EH (cell line): ENCODE measurements at regions not wholly inside any gene's neighbourhood (a gene's known extent, or its start where the extent isn't known, plus 50 kb on each side); places are given as distances from the start of the nearest gene placed in this dataset.
"Not testable (repeated sequence)": the region's sequence is repeated elsewhere in the genome, so short reads cannot be mapped to it uniquely, and the experiment has no call there.

Experiments
- DNase-seq: peaks from one replicate; pipeline ENCODE4 v3.0.0-alpha.2; 2015; ENCODE audit warnings: low read depth

- DNase-seq = no peak
Observed at GRCh38 chr3:86554383-86554782, 436.6 kb downstream of the VGLL3 start.

DNA sequence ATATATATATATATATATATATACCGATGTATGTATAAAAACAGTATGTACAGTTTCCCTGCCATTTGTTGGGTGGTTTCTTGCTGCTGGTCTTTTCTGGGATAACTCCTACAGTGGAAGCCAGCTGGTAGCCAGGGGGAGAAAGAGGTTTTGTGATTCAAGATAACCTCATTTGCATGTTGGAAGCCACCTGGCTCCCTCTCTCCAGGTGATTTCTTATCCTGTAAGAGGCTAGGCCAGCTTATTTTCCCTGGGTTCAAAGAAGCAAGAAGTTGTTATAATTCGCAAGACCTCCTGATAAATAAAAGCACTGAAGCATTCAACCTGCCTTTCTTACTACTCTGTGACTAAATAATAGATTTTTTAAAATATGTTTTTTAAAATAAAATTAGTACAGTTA lies 443.3 kb downstream of the VGLL3 start:
- no peak for DNase-seq

GRCh38 chr3:86537171-86537570 lies 453.8 kb downstream of the VGLL3 start:
- no peak for DNase-seq

DNA sequence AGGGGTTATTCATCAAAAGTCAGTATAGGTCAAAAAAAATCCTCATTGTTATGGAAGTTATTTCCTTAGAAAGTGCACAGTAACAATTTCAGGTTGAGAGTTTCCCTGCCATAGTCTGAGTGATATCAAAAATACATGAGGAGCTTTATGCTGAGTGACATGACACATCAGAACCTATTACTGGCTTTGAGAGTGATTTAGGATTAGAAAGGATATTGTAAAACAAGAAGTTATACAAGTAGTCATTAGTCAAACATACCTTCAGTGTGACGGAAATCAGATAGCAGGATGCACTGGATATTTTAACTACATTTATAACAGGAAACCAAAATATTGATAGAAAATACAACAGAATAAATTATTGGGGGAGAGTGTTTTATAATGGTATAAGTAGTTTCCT lies 471.1 kb downstream of the VGLL3 start:
- no peak for DNase-seq

DNA sequence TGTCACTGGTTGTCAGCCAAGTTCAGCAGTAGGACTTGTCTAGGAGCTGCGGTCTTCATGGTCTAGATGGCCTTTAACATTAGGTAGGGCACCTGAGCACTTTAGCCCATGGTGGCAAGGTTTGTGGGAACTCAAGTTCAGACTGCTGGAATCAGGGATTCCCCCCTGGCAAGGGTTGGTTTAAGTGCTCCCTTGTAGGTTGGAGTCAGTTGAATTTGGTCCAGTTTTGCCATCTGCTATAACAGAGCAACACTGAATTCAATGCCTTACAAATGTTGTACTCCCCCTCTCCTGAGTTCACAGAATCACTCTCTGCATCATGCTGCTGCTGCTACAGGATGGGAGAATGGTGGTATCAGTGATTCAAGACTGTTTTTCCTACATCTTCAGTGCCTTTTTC lies 509.3 kb downstream of the VGLL3 start:
- no peak for DNase-seq

- DNase-seq = no peak
Observed at GRCh38 chr3:86481031-86481430, 509.9 kb downstream of the VGLL3 start.

- DNase-seq = no peak
Observed at GRCh38 chr3:86464180-86464579, 526.8 kb downstream of the VGLL3 start.

- DNase-seq = no peak
Observed at GRCh38 chr3:86451749-86452148, 539.2 kb downstream of the VGLL3 start.

GRCh38 chr3:86438544-86438943 lies 552.4 kb downstream of the VGLL3 start:
- DNase-seq = no peak

DNA sequence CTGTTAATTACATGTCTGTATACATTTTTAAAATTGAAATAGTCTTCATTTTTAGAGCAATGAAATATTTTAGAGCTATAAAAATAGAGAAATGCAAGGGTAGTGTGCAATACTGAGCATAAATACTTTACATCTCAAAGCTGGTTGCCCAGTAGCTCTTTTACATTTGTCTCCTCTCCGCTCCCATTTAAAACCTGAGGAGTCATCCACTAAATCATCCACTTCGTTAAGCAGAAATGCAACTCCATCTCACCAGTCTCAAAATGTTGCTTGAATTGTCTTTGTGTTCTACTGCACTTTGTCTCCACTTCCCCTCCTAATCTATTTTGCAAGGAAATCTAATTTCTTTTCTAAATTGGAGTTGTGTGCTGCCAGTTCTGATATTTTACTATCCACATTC lies 563.6 kb downstream of the VGLL3 start:
- no peak for DNase-seq

- DNase-seq = no peak
Observed at GRCh38 chr3:86420990-86421739, 569.8 kb downstream of the VGLL3 start.

DNA sequence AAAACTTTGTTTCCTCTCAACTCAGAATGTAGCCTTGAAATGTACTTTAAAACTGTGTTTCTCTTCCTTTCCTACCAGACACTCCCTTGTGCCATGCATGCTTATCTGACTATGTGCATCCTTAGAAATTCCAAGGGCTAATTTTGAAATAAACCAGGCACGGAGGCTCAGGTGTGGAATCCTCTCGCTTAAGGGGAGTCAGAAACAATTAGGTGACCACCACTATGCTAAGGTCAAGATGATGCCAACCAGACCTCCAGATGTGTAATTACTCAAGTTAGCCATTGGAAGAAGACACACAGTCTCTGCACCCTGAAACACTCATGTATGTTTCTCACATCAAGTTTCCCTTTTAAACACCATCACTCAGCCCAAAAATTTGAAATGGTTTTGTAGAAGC lies 572.1 kb downstream of the VGLL3 start:
- DNase-seq = no peak

DNA sequence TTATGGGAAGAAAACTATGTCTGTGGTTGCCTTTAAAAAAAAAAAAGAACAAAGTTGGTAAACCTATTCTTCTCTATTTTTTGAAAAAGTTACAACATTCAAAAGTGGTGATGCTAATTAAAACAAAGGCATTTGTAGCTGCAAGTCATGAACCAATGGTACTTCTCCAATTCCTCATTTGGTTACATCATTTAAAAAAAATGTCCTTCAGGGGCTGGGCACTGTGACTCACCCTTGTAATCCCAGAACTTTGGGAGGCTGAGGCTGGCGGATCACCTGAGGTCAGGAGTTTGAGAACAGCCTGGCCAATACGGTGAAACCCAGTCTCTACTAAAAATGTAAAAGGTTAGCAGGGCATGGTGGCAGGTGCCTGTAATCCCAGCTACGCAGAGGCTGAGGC lies 574.6 kb downstream of the VGLL3 start:
- DNase-seq = peak; percentile 5

GRCh38 chr3:86413645-86414044 lies 577.3 kb downstream of the VGLL3 start:
- no peak for DNase-seq

- no peak for DNase-seq
Observed at GRCh38 chr3:86410587-86410986, 580.4 kb downstream of the VGLL3 start.

DNA sequence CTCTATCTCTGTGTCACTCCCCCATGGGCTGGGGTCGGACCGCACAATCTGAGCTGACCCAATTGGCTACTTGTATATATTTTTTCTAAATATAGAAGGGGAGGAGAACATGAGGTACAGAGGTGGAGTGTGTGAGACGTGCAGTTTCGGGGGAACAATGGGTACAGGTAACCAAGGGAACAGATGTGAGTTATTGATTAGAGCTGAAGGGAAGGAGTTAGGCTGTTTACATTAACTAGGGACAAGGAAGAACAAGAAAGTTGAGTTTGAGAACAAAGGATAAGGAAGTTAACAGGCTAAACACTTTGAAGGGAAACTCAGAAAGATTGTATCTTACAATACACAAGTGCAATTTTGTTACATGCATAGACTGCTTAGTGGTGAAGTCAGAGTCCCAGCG lies 601.2 kb downstream of the VGLL3 start:
- not testable (repeated sequence) for DNase-seq

- no peak for DNase-seq
Observed at GRCh38 chr3:86388820-86389219, 602.1 kb downstream of the VGLL3 start.

GRCh38 chr3:86382556-86382955 lies 608.4 kb downstream of the VGLL3 start:
- no peak for DNase-seq

GRCh38 chr3:86381247-86381646 lies 609.7 kb downstream of the VGLL3 start:
- DNase-seq = no peak

GRCh38 chr3:86379280-86379679 lies 611.7 kb downstream of the VGLL3 start:
- DNase-seq = no peak

DNA sequence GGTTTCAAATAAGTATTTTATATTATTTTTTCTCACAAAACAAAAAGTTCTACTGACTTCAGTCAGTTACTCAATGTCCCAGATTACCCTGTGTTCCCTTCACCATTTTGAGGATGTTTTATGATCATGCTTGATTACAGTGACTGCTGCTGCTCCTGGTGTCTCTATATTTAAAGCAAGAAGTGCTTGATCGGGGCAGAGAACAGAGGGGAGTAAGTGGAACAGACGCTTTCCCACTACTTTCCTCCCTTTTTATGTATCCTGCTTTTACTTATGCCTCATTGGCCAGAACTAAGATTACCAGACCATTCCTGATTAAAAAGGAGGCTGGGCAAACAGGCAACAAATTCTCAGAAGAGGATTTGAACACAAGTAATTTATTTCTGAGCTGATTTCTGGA lies 612.1 kb downstream of the VGLL3 start:
- DNase-seq = no peak

DNA sequence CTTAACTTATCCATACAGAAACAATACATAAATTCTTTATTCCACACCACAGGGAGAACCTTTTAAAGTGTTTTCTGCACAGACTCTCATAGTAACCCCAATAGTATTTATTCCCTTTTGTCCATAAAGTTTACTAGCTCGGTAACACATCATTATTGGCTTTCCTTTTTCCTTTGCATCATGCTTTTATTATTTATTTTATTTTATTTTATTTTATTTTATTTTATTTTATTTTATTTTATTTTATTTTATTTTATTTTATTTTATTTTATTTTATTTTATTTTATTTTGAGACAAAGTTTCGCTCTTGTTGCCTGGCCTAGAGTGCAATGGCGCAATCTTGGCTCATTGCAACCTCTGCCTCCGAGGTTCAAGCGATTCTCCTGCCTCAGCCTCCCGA lies 655.4 kb downstream of the VGLL3 start:
- DNase-seq = not testable (repeated sequence)

GRCh38 chr3:86333636-86334035 lies 657.3 kb downstream of the VGLL3 start:
- DNase-seq = no peak

DNA sequence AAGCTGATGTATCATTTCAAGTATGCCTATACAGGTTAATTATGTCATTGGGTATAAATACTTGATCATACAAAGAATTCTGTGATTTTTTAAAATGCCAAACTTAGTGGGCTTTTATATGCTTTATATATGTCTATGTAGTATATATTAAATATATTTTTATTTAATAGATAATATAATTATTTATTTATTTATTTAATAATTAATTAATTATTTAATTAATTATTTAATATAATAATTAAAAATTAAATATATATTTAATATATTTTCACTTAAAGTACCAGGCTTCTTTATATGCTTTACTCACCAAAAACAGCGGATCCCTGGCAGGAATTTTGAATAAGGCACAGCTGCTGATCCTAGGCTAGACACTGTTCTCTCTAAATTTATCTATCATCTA lies 687.0 kb downstream of the VGLL3 start:
- no peak for DNase-seq
